Kidney (tissue), 13 donors: ENCODE measurements at regions not wholly inside any gene's neighbourhood (a gene's known extent, or its start where the extent isn't known, plus 50 kb on each side); places are given as distances from the start of the nearest gene placed in this dataset.

Experiments used
- DNase-seq, 5 donors: peaks; one replicate each; pipeline ENCODE4 v3.0.0-alpha.2; 2013 to 2020
- FAIRE-seq: peaks from 2 replicates; lab custom pipeline; 2012; peaks lifted over from hg19 to GRCh38; lab: Jason Lieb, UNC
- H3K27ac ChIP-seq, 2 donors: one replicate each; pipeline ENCODE4 v1.7.0; 2013; ENCODE audit warnings: low read depth in 2 of 2, low read length in 2 of 2, inconsistent platforms in 1 of 2
- H3K27me3 ChIP-seq: one replicate; pipeline ENCODE4 v1.7.1; 2013; ENCODE audit warnings: low read length, inconsistent platforms; ENCODE audit not compliant: control insufficient read depth, insufficient read depth
- H3K36me3 ChIP-seq, 3 donors: one replicate each; pipeline versions ENCODE4 v1.7.0 to v1.7.1; 2013; ENCODE audit warnings: low read length in 3 of 3, control low read depth in 1 of 3, inconsistent platforms in 1 of 3; ENCODE audit not compliant: insufficient read depth in 3 of 3, control insufficient read depth in 2 of 3
- H3K4me1 ChIP-seq, 3 donors: one replicate each; pipeline versions ENCODE4 v1.7.0 to v1.7.1; 2013; ENCODE audit warnings: low read length in 3 of 3, inconsistent platforms in 1 of 3, low read depth in 1 of 3; ENCODE audit not compliant: control insufficient read depth in 2 of 3, insufficient read depth in 2 of 3
- H3K4me3 ChIP-seq, 3 donors: one replicate each; pipeline versions ENCODE4 v1.7.0 to v1.8.1; 2013; ENCODE audit warnings: low read length in 3 of 3, control low read depth in 1 of 3, inconsistent platforms in 1 of 3
- H3K9ac ChIP-seq, 3 donors: one replicate each; pipeline versions ENCODE4 v1.7.0 to v1.7.1; 2013; ENCODE audit warnings: low read length in 3 of 3, control low read depth in 1 of 3, inconsistent platforms in 1 of 3
- H3K9me3 ChIP-seq, 3 donors: one replicate each; pipeline versions ENCODE4 v1.7.0 to v1.7.1; 2013; ENCODE audit warnings: low read length in 3 of 3, control low read depth in 1 of 3, inconsistent platforms in 1 of 3; ENCODE audit not compliant: control insufficient read depth in 2 of 3, insufficient read depth in 1 of 3
- CTCF ChIP-seq: IDR thresholded peaks from 3 replicates; pipeline ENCODE4 v1.5.1; 2012; ENCODE audit warnings: mild to moderate bottlenecking, moderate library complexity, borderline replicate concordance; ENCODE audit not compliant: insufficient read depth; ENCODE audit errors: extremely low read depth
- intact Hi-C: fragments of 100-400 bp; cut with DNase I; formaldehyde crosslinking; loops from one replicate; pipeline ENCODE4 v1.11.1; 2022
- donor health status: control.
- donor health status: control.
- donor health status: control.
- donor health status: control.
- donor health status: control.
- donor health status: DM: yes; HTN: yes; CAD: no.
- donor health status: Normal renal cell carcinoma (clear cell type).

DNA sequence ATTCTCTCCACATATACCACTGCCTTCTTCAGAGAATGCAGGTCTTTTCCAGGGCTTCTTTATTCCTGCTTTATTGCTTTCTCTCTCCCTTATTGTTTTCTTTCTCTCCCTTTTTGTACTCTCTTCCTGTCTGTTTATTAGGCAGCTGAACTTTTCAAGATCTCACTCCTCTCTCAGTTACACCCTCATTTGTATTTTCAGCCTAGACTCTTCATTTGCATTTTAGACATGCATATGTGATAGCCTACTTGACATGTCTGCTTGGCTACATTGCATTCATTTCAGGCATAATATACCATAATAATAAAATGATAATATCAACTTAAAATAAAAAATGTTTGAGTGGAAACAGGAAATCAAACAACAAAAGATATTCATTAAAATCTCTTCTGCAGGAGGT, 377.9 kb upstream of the TNC start:
- TF ChIP-seq CTCF = no peak
- Histone ChIP-seq H3K9me3 (no peaks in the 10 kb centered on the region), H3K27me3 (no peaks in the 10 kb centered on the region), H3K27ac (no peak overlapping the region), H3K4me1 (peaks cover 0 to 2% (median 0%) of the 10 kb centered on the region in 3 donors), H3K36me3 (no peaks in the 10 kb centered on the region), H3K4me3 (no peak overlapping the region), H3K9ac (no peak overlapping the region)
- no peak for DNase-seq
- FAIRE-seq = no peak
- intact Hi-C loops = no loop called here

DNA sequence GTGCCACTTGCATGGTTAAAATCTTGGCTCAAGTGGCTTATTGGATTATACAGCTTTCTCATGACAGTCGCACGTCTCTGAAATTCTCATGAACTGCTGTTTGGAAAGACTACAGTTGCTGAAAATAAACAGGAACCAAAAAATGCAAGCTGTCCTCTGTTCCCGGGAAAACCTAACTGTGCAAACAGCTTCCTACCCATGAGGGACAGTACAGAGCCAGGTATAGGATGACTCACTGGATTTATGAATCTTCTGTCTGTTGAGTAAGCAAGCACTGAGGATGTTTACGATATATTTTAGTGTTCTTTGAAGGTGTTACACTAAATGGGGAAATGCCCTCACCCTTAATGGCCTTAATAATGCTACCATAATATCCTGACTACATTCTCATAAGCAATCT, 380.3 kb upstream of the TNC start:
- H3K27me3 ChIP-seq = no peaks in the 10 kb centered on the region
- TF ChIP-seq CTCF = no peak
- H3K9ac ChIP-seq = no peak overlapping the region
- no peak overlapping the region for H3K27ac ChIP-seq
- H3K4me3 ChIP-seq = no peak overlapping the region
- H3K36me3 ChIP-seq = no peaks in the 10 kb centered on the region
- intact Hi-C loops = no loop called here
- H3K9me3 ChIP-seq = no peaks in the 10 kb centered on the region
- FAIRE-seq (no peak), DNase-seq (no peak)
- peaks cover 0 to 2% (median 0%) of the 10 kb centered on the region in 3 donors for H3K4me1 ChIP-seq

GRCh38 chr9:115507148-115507547, 389.2 kb upstream of the TNC start:
- H3K4me1 ChIP-seq = no peaks in the 10 kb centered on the region
- no peaks in the 10 kb centered on the region for H3K9me3 ChIP-seq
- H3K4me3 ChIP-seq = no peak overlapping the region
- no peak for TF ChIP-seq CTCF
- H3K27me3 ChIP-seq = no peaks in the 10 kb centered on the region
- H3K9ac ChIP-seq = no peak overlapping the region
- no peak overlapping the region for H3K27ac ChIP-seq
- DNase-seq (no peak), FAIRE-seq (no peak)
- no peaks in the 10 kb centered on the region for H3K36me3 ChIP-seq
- intact Hi-C loops = no loop called here

DNA sequence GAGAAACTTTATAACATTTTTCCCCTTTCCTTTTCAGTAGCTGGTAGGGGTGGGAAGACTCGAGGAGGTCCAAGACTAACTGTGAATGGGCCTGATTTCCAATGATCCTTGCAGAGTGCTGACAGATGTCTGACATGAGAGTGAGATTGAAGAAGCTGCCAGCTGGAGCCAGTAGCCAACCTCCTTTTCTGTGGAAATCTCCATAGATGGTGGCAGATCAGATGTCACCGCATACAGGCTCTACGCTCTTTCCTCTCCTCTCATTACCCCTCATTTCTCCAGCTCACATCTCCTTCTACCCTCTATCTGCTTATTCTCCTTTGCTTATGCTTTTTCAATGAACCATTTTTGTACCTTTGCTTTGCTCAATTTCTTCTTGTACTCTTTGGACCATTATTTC, 395.2 kb upstream of the TNC start:
- no peak for FAIRE-seq
- intact Hi-C loops = no loop called here
- H3K36me3 ChIP-seq = no peaks in the 10 kb centered on the region
- no peaks in the 10 kb centered on the region for H3K9me3 ChIP-seq
- DNase-seq = no peak
- no peaks in the 10 kb centered on the region for H3K27me3 ChIP-seq
- no peak for TF ChIP-seq CTCF
- H3K9ac ChIP-seq = no peak overlapping the region
- no peak overlapping the region for H3K4me3 ChIP-seq
- no peaks in the 10 kb centered on the region for H3K4me1 ChIP-seq
- no peak overlapping the region for H3K27ac ChIP-seq
